ENCODE measurements at regions not wholly inside any gene's neighbourhood (a gene's known extent, or its start where the extent isn't known, plus 50 kb on each side); places are given as distances from the start of the nearest gene placed in this dataset.

DNA sequence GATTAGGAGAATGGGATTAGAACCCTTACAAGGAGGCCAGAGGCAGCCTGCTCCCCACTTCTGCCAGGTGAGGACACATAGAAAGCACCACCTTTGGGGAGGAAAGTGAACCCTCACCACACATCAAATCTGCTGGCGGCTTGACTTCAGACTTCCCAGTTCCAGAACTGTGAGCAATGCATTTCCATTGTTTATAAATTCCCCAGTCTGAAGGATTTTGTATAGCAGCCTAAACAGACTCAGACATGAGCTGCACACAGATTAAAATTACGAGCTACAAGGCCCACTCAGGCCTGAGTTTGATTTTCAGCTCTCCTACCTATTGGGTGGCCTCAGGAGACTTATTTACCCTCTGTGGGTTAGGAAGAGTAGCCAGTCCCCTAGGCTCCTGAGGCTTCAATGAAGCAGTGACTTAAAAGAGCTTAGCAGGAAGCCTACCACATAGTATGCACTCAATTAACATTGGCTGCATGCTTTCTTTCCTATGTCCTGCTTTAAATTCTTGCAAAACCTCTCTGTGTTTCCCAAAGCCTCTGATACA is 350.7 kb upstream of the ZMIZ1 start:
- DNase-seq, result no peak
- Histone ChIP-seq H3K27me3 (ENCODE audit: insufficient read depth, low read length, poor library complexity, severe bottlenecking) (no peaks in the 10 kb centered on the region), H3K27ac (ENCODE audit: low read depth, low read length) (no peak overlapping the region), H3K36me3 (ENCODE audit: insufficient read depth, low read length) (no peaks in the 10 kb centered on the region), H3K4me3 (ENCODE audit: low read length) (no peak overlapping the region), H3K9me3 (ENCODE audit: low read length) (no peaks in the 10 kb centered on the region), H3K4me1 (ENCODE audit: insufficient read depth, low read length) (no peaks in the 10 kb centered on the region)
- no peaks in the 10 kb centered on the region for H3K36me3 Mint-ChIP-seq
- ChIA-PET POLR2A (no interaction called here), CTCF (no interaction called here)
- no peak overlapping the region for H3K27ac Mint-ChIP-seq
- H3K4me1 Mint-ChIP-seq, result no peaks in the 10 kb centered on the region
- H3K27me3 Mint-ChIP-seq, result peaks cover 14 to 37% of the 10 kb centered on the region in 2 donors
- no peak overlapping the region for H3K4me3 Mint-ChIP-seq
- H3K9me3 Mint-ChIP-seq, result peaks cover 0 to 2% (median 0%) of the 10 kb centered on the region in 5 donors

- Histone ChIP-seq H3K9me3 (ENCODE audit: low read length) (no peaks in the 10 kb centered on the region), H3K4me1 (ENCODE audit: insufficient read depth, low read length) (no peaks in the 10 kb centered on the region), H3K36me3 (ENCODE audit: insufficient read depth, low read length) (no peaks in the 10 kb centered on the region), H3K4me3 (ENCODE audit: low read length) (no peak overlapping the region), H3K27ac (ENCODE audit: low read depth, low read length) (no peak overlapping the region), H3K27me3 (ENCODE audit: insufficient read depth, low read length, poor library complexity, severe bottlenecking) (no peaks in the 10 kb centered on the region)
- no peak for DNase-seq
- Mint-ChIP-seq H3K27ac (no peak overlapping the region), H3K4me3 (no peak overlapping the region), H3K36me3 (no peaks in the 10 kb centered on the region), H3K9me3 (peaks cover 0 to 2% (median 0%) of the 10 kb centered on the region in 5 donors), H3K27me3 (peaks cover 14 to 39% of the 10 kb centered on the region in 2 donors), H3K4me1 (no peaks in the 10 kb centered on the region)
- POLR2A ChIA-PET, result no interaction called here
- CTCF ChIA-PET, result interaction anchor here (1.1 kb wide), 1 partner anchor 17 kb away, joined by 3 read pairs; no protein-coding TSS in a partner anchor
Measured at GRCh38 chr10:78719276-78719675, 349.5 kb upstream of the ZMIZ1 start.

DNA sequence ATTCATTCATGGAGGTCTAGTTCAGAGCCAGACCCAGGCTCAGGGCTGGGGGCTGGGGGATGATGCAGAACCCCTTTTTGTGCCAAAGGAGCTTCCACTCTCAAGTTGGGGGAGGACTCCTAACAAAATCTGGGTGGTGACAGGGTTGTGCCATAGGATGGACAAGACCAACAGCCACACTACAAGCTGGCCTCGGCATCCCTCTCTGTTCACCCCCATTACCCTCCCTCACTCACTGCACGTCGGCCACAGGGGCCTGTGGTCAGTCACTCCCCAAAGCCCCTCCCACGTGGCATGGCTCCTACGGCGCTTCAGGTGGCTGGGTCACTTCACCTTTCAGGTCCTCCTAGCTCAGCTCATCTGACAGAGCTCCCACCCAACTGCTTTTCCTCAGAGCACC is 348.7 kb upstream of the ZMIZ1 start:
- Mint-ChIP-seq H3K4me1 (no peaks in the 10 kb centered on the region), H3K36me3 (no peaks in the 10 kb centered on the region), H3K27ac (no peak overlapping the region), H3K4me3 (no peak overlapping the region), H3K27me3 (peaks cover 15 to 46% of the 10 kb centered on the region in 2 donors), H3K9me3 (peaks cover 0 to 2% (median 0%) of the 10 kb centered on the region in 5 donors)
- ChIA-PET CTCF (interaction anchor here (1.1 kb wide), 1 partner anchor 16 kb away, joined by 3 read pairs; no protein-coding TSS in a partner anchor), POLR2A (no interaction called here)
- no peak overlapping the region for H3K27ac ChIP-seq (ENCODE audit: low read depth, low read length)
- no peaks in the 10 kb centered on the region for H3K27me3 ChIP-seq (ENCODE audit: insufficient read depth, low read length, poor library complexity, severe bottlenecking)
- no peak overlapping the region for H3K4me3 ChIP-seq (ENCODE audit: low read length)
- H3K9me3 ChIP-seq (ENCODE audit: low read length), result no peaks in the 10 kb centered on the region
- H3K4me1 ChIP-seq (ENCODE audit: insufficient read depth, low read length), result no peaks in the 10 kb centered on the region
- DNase-seq, result no peak
- H3K36me3 ChIP-seq (ENCODE audit: insufficient read depth, low read length), result no peaks in the 10 kb centered on the region

DNA sequence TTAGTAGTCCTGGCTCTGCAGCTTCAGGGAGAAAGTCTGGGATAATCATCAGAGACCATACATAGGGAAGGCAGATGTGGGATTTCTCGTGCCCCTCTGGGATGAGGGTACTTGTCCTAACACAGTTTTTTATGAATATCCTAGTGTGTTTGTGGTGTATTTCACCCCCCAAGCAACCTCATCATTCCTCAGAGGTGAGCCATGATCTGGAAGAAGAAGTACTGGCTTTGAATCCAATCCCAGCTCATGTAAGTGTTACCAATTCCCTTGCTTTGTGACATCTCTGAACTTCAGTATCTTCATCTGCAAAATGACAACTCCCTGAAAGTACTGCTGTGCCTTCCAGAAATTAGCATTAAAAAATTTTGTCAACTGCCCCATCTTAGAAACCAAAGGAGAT is 347.5 kb upstream of the ZMIZ1 start:
- H3K9me3 ChIP-seq (ENCODE audit: low read length), result no peaks in the 10 kb centered on the region
- CTCF ChIA-PET, result no interaction called here

GRCh38 chr10:78724846-78725245 is 343.9 kb upstream of the ZMIZ1 start:
- CTCF ChIA-PET, result no interaction called here
- H3K27ac Mint-ChIP-seq, result no peak overlapping the region
- no peak for DNase-seq
- H3K27me3 Mint-ChIP-seq, result peaks cover 13 to 35% of the 10 kb centered on the region in 2 donors
- no peak overlapping the region for H3K27ac ChIP-seq (ENCODE audit: low read depth, low read length)
- H3K27me3 ChIP-seq (ENCODE audit: insufficient read depth, low read length, poor library complexity, severe bottlenecking), result no peaks in the 10 kb centered on the region
- H3K4me1 ChIP-seq (ENCODE audit: insufficient read depth, low read length), result no peaks in the 10 kb centered on the region
- H3K9me3 ChIP-seq (ENCODE audit: low read length), result no peaks in the 10 kb centered on the region
- H3K4me3 Mint-ChIP-seq, result no peak overlapping the region
- H3K4me1 Mint-ChIP-seq, result no peaks in the 10 kb centered on the region
- H3K9me3 Mint-ChIP-seq, result peaks cover 0 to 2% (median 0%) of the 10 kb centered on the region in 5 donors
- POLR2A ChIA-PET, result no interaction called here
- H3K36me3 ChIP-seq (ENCODE audit: insufficient read depth, low read length), result no peaks in the 10 kb centered on the region
- H3K36me3 Mint-ChIP-seq, result no peaks in the 10 kb centered on the region
- H3K4me3 ChIP-seq (ENCODE audit: low read length), result no peak overlapping the region

More for the DNA sequence above, 347.5 kb upstream of the ZMIZ1 start:
- no peaks in the 10 kb centered on the region for H3K4me1 Mint-ChIP-seq
- H3K9me3 Mint-ChIP-seq, result peaks cover 0 to 2% (median 0%) of the 10 kb centered on the region in 5 donors
- H3K27ac Mint-ChIP-seq, result no peak overlapping the region
- POLR2A ChIA-PET, result no interaction called here
- no peak for DNase-seq
- no peaks in the 10 kb centered on the region for H3K4me1 ChIP-seq (ENCODE audit: insufficient read depth, low read length)
- H3K27ac ChIP-seq (ENCODE audit: low read depth, low read length), result no peak overlapping the region
- no peak overlapping the region for H3K4me3 Mint-ChIP-seq
- no peaks in the 10 kb centered on the region for H3K36me3 ChIP-seq (ENCODE audit: insufficient read depth, low read length)
- H3K27me3 ChIP-seq (ENCODE audit: insufficient read depth, low read length, poor library complexity, severe bottlenecking), result no peaks in the 10 kb centered on the region
- H3K4me3 ChIP-seq (ENCODE audit: low read length), result no peak overlapping the region
- H3K36me3 Mint-ChIP-seq, result no peaks in the 10 kb centered on the region
- H3K27me3 Mint-ChIP-seq, result peaks cover 15 to 51% of the 10 kb centered on the region in 2 donors

DNA sequence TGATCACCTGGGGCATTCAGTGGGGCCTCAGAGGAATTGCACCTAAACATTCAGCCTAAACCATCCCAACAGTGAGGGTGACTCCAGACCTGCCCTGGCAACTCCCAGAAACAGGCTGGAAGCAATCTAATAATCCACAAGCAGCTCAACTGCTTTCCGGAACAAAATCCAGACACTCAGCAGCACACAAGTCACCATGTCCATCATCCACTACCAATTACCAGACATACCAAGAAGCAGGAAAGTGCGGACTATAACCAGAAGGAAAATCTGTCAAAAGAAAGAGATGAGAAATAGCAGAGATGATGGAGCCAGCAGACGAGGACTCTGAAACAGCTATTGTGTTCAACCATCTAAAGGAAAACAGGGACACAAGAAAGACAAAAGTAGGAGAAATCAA is 342.6 kb upstream of the ZMIZ1 start:
- DNase-seq, result no peak
- no peaks in the 10 kb centered on the region for H3K9me3 ChIP-seq (ENCODE audit: low read length)
- H3K27ac Mint-ChIP-seq, result no peak overlapping the region
- no peaks in the 10 kb centered on the region for H3K4me1 Mint-ChIP-seq
- H3K27me3 Mint-ChIP-seq, result peaks cover 11 to 25% of the 10 kb centered on the region in 2 donors
- no peaks in the 10 kb centered on the region for H3K27me3 ChIP-seq (ENCODE audit: insufficient read depth, low read length, poor library complexity, severe bottlenecking)
- H3K9me3 Mint-ChIP-seq, result no peaks in the 10 kb centered on the region
- CTCF ChIA-PET, result no interaction called here
- H3K27ac ChIP-seq (ENCODE audit: low read depth, low read length), result no peak overlapping the region
- no peaks in the 10 kb centered on the region for H3K36me3 ChIP-seq (ENCODE audit: insufficient read depth, low read length)
- no peak overlapping the region for H3K4me3 ChIP-seq (ENCODE audit: low read length)
- H3K4me1 ChIP-seq (ENCODE audit: insufficient read depth, low read length), result no peaks in the 10 kb centered on the region
- no peak overlapping the region for H3K4me3 Mint-ChIP-seq
- H3K36me3 Mint-ChIP-seq, result no peaks in the 10 kb centered on the region
- POLR2A ChIA-PET, result no interaction called here

DNA sequence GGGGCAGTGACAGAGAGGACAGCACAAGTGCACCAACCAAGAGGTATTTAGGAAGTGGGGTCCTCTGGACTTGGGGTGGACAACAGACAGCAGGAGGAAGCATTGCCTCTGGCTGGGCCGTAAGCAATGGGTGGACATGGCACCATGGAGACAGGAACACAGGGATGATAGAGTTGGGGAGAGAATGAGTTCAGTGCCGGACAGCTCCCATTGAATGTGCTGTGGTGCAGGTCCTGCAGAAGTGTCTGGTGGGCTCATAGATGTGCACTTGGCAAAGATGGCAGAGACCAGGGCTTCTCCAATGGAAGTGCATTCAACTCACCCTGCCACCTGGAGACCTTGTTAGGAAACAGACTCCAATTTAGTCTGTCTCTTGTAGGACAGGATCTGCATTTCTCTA is 341.5 kb upstream of the ZMIZ1 start:
- Mint-ChIP-seq H3K4me3 (no peak overlapping the region), H3K36me3 (no peaks in the 10 kb centered on the region), H3K4me1 (no peaks in the 10 kb centered on the region), H3K27ac (peak overlapping the region in 1 of 8 donors; percentile 51), H3K9me3 (no peaks in the 10 kb centered on the region), H3K27me3 (peaks cover 7 to 20% of the 10 kb centered on the region in 2 donors)
- Histone ChIP-seq H3K27me3 (ENCODE audit: insufficient read depth, low read length, poor library complexity, severe bottlenecking) (no peaks in the 10 kb centered on the region), H3K9me3 (ENCODE audit: low read length) (no peaks in the 10 kb centered on the region), H3K4me1 (ENCODE audit: insufficient read depth, low read length) (no peaks in the 10 kb centered on the region), H3K4me3 (ENCODE audit: low read length) (no peak overlapping the region), H3K27ac (ENCODE audit: low read depth, low read length) (no peak overlapping the region), H3K36me3 (ENCODE audit: insufficient read depth, low read length) (no peaks in the 10 kb centered on the region)
- POLR2A ChIA-PET, result no interaction called here
- DNase-seq, result no peak
- CTCF ChIA-PET, result no interaction called here

DNA sequence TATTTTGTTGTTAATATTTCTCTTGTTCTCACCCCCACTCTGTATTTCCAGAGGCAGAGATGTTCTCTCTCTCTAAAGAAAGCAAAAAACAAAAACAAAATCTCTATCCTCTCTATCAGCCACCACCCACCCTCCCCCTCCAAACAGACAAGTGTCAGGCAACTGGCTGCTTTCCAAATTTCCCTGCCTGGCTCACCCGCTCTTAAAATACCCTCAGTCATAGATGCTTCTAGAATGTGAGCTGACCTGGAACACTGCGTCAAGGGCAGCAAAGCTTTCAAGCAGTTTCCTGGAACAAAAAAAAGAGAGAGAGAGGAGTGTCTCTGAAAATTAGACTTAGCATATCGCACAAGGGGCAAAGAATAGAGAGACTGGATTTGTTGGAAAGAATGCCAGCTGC is 341.0 kb upstream of the ZMIZ1 start:
- Mint-ChIP-seq H3K27ac (no peak overlapping the region), H3K4me1 (no peaks in the 10 kb centered on the region), H3K27me3 (peaks cover 7 to 19% of the 10 kb centered on the region in 2 donors), H3K9me3 (no peaks in the 10 kb centered on the region), H3K36me3 (no peaks in the 10 kb centered on the region), H3K4me3 (no peak overlapping the region)
- Histone ChIP-seq H3K27me3 (ENCODE audit: insufficient read depth, low read length, poor library complexity, severe bottlenecking) (no peaks in the 10 kb centered on the region), H3K4me3 (ENCODE audit: low read length) (no peak overlapping the region), H3K4me1 (ENCODE audit: insufficient read depth, low read length) (no peaks in the 10 kb centered on the region), H3K9me3 (ENCODE audit: low read length) (no peaks in the 10 kb centered on the region), H3K36me3 (ENCODE audit: insufficient read depth, low read length) (no peaks in the 10 kb centered on the region), H3K27ac (ENCODE audit: low read depth, low read length) (no peak overlapping the region)
- DNase-seq, result no peak
- ChIA-PET POLR2A (no interaction called here), CTCF (no interaction called here)

DNA sequence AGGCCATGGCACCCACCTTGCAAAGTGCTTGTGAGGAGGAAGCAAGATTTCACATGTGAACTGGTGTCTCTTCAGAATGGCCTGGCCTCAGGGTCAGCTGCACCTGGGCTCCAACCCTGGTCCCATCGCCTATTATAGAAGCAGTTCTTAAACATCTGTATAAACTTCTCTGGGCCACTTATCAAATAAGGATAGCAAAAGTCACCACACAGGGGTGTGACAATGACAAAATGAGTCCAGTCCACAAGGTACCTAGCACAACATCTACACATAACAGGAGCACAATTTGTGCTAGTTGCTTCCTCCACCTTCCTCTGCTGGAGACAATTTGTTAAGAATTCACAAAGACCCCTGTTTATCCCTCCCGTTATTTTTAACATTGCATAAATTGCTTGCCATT is 340.6 kb upstream of the ZMIZ1 start:
- POLR2A ChIA-PET, result no interaction called here
- CTCF ChIA-PET, result no interaction called here

More for the DNA sequence above, 340.6 kb upstream of the ZMIZ1 start:
- no peak for DNase-seq
- H3K9me3 Mint-ChIP-seq, result no peaks in the 10 kb centered on the region
- no peak overlapping the region for H3K4me3 ChIP-seq (ENCODE audit: low read length)
- H3K4me1 ChIP-seq (ENCODE audit: insufficient read depth, low read length), result no peaks in the 10 kb centered on the region
- no peak overlapping the region for H3K4me3 Mint-ChIP-seq
- no peaks in the 10 kb centered on the region for H3K27me3 ChIP-seq (ENCODE audit: insufficient read depth, low read length, poor library complexity, severe bottlenecking)
- H3K36me3 Mint-ChIP-seq, result no peaks in the 10 kb centered on the region
- no peaks in the 10 kb centered on the region for H3K36me3 ChIP-seq (ENCODE audit: insufficient read depth, low read length)
- H3K27ac Mint-ChIP-seq, result peak overlapping the region in 1 of 8 donors; percentile 83
- peaks cover 7 to 18% of the 10 kb centered on the region in 2 donors for H3K27me3 Mint-ChIP-seq
- H3K27ac ChIP-seq (ENCODE audit: low read depth, low read length), result no peak overlapping the region
- H3K4me1 Mint-ChIP-seq, result no peaks in the 10 kb centered on the region
- no peaks in the 10 kb centered on the region for H3K9me3 ChIP-seq (ENCODE audit: low read length)

Measured in CD8-positive, alpha-beta memory T cell (primary cell).